Esophagus squamous epithelium (tissue), 4 donors: ENCODE measurements at regions not wholly inside any gene's neighbourhood (a gene's known extent, or its start where the extent isn't known, plus 50 kb on each side); places are given as distances from the start of the nearest gene placed in this dataset.

Source experiments
- CTCF ChIP-seq, 6 experiments: fragments of 450-650 bp in 4 of 6; fragments of 200-600 bp in 2 of 6; sonication (generic) in 2 of 6; IDR thresholded peaks; one replicate each; pipeline ENCODE4 v1.5.1; 2016 to 2019; ENCODE audit warnings: antibody characterized with exemption in 6 of 6, mild to moderate bottlenecking in 4 of 6, moderate library complexity in 4 of 6
- POLR2A ChIP-seq, 4 donors: fragments of 450-650 bp; IDR thresholded peaks; one replicate each; pipeline ENCODE4 v1.6.1; 2017; ENCODE audit warnings: antibody characterized with exemption in 4 of 4, mild to moderate bottlenecking in 4 of 4, moderate library complexity in 3 of 4

GRCh38 chr2:129862668-129863067 lies 116.8 kb upstream of the RAB6C start:
- TF ChIP-seq CTCF (IDR thresholded peaks at IDR 0.05) (no peak), POLR2A (IDR thresholded peaks at IDR 0.05) (no peak)
